ENCODE measurements at regions not wholly inside any gene's neighbourhood (a gene's known extent, or its start where the extent isn't known, plus 50 kb on each side); places are given as distances from the start of the nearest gene placed in this dataset.

DNA sequence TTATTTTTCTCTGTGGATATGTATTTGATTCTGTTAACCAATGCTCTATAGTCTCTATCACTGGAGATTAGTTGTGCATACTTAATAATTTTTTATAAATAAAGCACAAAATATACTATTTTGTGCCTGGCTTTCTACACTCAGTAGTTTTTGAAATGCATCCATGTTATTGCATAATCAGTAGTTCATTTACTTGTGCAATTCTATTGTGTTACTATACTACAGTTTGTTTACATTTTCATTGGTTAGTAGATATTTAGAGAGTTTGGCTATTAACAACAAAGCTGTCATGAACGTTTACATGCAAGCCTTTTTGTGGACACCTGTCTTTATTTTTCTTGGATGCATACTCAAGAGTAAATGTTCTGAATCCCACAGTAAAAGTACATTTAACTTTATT is 265.0 kb upstream of the FAT4 start:
- H3K4me3 ChIP-seq (ENCODE audit: low read depth, low read length) = no peak overlapping the region
- peak; percentile 52 for DNase-seq (ENCODE audit: low read depth)
- TF ChIP-seq, protein P1, sequence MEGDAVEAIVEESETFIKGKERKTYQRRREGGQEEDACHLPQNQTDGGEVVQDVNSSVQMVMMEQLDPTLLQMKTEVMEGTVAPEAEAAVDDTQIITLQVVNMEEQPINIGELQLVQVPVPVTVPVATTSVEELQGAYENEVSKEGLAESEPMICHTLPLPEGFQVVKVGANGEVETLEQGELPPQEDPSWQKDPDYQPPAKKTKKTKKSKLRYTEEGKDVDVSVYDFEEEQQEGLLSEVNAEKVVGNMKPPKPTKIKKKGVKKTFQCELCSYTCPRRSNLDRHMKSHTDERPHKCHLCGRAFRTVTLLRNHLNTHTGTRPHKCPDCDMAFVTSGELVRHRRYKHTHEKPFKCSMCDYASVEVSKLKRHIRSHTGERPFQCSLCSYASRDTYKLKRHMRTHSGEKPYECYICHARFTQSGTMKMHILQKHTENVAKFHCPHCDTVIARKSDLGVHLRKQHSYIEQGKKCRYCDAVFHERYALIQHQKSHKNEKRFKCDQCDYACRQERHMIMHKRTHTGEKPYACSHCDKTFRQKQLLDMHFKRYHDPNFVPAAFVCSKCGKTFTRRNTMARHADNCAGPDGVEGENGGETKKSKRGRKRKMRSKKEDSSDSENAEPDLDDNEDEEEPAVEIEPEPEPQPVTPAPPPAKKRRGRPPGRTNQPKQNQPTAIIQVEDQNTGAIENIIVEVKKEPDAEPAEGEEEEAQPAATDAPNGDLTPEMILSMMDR (IDR thresholded peaks at IDR 0.05; ENCODE audit: insufficient read depth, low read depth, low read length) = no peak

DNA sequence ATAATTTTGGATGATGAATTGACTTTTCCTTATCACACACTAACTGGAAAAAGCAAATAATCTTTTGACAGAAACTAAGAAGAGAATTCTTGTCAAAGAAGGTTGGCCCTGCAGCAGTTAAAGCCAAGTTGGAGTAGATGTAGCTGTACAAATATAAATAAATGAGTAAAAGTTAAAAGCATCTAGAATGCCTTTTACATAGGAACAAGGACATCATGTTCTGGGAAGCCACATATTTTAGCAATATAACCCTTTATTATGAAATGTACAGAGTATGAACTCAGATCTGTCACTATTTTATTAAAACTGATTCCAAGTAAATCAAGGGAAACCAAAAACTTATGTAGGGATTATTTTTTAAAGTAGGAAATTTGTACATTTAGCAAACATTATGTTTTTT is 269.4 kb upstream of the FAT4 start:
- no peak overlapping the region for H3K4me3 ChIP-seq (ENCODE audit: low read depth, low read length)
- DNase-seq (ENCODE audit: low read depth) = no peak
- TF ChIP-seq, protein P1 (IDR thresholded peaks at IDR 0.05; ENCODE audit: insufficient read depth, low read depth, low read length) = no peak

DNA sequence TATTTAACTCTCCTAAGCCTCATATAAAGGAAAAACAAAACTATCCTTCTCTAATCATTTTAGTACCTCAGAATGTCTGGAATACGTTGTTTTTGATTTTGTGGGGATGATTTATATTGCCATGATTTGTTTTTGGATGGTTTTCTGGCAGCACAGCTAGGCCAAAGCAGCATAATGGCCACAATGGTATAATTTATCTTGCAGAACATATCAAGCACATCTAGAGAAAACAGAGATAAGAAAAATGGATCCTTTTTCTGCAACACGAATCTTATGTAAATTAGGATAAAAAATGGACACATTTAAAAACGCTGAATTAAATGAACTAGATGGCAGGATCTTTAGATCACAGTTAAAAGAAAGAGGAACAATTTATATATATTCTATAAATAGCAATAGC is 269.9 kb upstream of the FAT4 start:
- TF ChIP-seq, protein P1 (IDR thresholded peaks at IDR 0.05; ENCODE audit: insufficient read depth, low read depth, low read length) = no peak
- peak; percentile 10 for DNase-seq (ENCODE audit: low read depth)
- no peak overlapping the region for H3K4me3 ChIP-seq (ENCODE audit: low read depth, low read length)

DNA sequence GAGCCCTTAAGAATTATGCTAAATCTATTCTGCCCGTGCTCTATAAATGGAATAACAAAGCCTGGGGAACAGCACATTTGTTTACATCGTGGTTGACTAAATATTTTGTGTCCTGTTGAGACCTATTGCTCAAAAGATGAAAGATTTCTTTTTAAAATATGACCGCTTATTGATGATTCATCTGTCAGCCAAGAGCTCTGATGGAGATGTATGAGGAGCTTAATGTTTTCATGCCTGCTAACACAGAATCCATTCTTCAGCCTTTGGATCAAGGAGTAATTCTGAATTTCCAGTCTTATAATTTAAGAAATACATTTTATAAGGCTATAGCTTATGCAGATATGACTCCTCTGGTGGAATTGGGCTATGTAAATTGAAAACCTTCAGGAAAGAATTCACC is 271.3 kb upstream of the FAT4 start:
- DNase-seq (ENCODE audit: low read depth) = peak; percentile 17
- TF ChIP-seq, protein P1 (IDR thresholded peaks at IDR 0.05; ENCODE audit: insufficient read depth, low read depth, low read length) = no peak
- no peak overlapping the region for H3K4me3 ChIP-seq (ENCODE audit: low read depth, low read length)

DNA sequence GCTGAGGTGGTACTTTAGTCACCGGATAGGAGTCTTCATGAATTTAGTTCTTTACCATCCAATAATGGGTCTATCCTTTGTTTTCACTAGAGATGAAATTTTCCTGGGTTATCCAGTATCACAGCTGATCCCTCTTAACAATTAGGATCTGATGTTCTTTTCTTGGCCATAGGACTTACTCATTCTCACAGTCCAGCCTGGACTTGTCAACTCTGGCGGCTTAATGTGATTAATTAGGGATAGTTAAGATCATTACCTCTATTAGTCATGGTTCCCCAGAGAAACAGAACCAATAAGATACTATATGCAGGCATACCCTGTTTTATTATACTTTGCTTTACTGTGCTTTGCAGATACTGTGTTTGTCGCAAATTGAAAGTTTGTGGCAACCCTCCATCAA is 272.7 kb upstream of the FAT4 start:
- no peak overlapping the region for H3K4me3 ChIP-seq (ENCODE audit: low read depth, low read length)
- TF ChIP-seq, protein P1 (IDR thresholded peaks at IDR 0.05; ENCODE audit: insufficient read depth, low read depth, low read length) = no peak
- no peak for DNase-seq (ENCODE audit: low read depth)

DNA sequence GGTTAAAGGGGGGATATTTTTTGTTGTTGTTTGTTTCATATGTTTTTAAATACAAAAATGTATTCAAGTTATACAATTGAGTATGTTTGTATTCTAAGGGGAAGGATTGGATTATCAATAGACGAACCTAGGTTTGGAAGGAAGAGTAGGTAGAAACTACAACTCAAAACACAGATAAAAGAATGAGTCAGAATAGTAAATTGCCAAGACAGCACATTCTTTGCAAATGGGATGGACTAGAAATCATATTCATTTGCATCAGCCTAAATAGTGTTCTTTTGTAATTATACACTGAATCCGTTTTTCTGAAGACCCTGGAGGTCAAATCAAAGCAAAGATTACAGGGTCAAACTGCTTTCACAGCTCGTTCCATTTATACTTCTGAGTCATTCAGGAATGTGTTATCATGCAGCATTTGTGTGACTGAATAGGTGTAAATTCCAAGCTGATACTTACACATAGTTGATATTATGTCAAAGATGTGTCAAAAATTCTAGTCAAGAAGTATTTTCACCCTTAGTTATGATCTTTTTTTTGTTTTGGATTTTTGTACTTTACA is 273.3 kb upstream of the FAT4 start:
- DNase-seq (ENCODE audit: low read depth) = no peak
- no peak overlapping the region for H3K4me3 ChIP-seq (ENCODE audit: low read depth, low read length)
- TF ChIP-seq, protein P1 (IDR thresholded peaks at IDR 0.05; ENCODE audit: insufficient read depth, low read depth, low read length) = no peak

DNA sequence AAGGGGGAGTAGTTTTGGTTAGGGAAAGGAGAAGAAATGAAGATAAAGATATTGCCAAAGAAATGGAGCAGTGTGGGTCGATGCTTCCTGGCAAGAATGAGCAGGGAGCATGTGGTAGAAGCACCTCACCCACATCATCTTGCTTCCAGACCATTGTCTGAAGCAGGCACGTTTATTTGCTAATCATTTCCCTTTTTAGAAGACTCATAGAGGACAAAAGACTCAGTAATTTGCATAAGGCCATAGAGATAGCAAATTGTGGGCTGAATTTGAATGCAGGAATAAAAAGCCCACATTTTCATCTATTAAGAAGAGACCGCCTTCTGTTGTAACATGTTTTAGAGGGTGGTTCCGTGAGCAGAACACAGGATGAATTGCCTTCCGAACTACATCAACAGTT is 275.2 kb upstream of the FAT4 start:
- no peak overlapping the region for H3K4me3 ChIP-seq (ENCODE audit: low read depth, low read length)
- no peak for DNase-seq (ENCODE audit: low read depth)
- TF ChIP-seq, protein P1 (IDR thresholded peaks at IDR 0.05; ENCODE audit: insufficient read depth, low read depth, low read length) = no peak

All from fibroblast of villous mesenchyme (primary cell).